Peyer's patch (tissue), 4 donors: ENCODE measurements at regions not wholly inside any gene's neighbourhood (a gene's known extent, or its start where the extent isn't known, plus 50 kb on each side); places are given as distances from the start of the nearest gene placed in this dataset.

Experiments
- POLR2A ChIP-seq, 2 donors: fragments of 450-650 bp; IDR thresholded peaks; one replicate each; pipeline ENCODE4 v1.5.1; 2017; ENCODE audit warnings: antibody characterized with exemption in 2 of 2, mild to moderate bottlenecking in 2 of 2, moderate library complexity in 2 of 2
- TF ChIP-seq, protein P1 (sequence below), 6 experiments: fragments of 450-650 bp in 4 of 6; fragments of 200-600 bp in 2 of 6; sonication (generic) in 1 of 6; IDR thresholded peaks; one replicate each; pipeline ENCODE4 v1.5.1; 2017 to 2019; ENCODE audit warnings: antibody characterized with exemption in 6 of 6, mild to moderate bottlenecking in 3 of 6, moderate library complexity in 1 of 6

GRCh38 chr15:96262097-96262496, 68.4 kb upstream of the NR2F2 start:
- TF ChIP-seq, protein P1, sequence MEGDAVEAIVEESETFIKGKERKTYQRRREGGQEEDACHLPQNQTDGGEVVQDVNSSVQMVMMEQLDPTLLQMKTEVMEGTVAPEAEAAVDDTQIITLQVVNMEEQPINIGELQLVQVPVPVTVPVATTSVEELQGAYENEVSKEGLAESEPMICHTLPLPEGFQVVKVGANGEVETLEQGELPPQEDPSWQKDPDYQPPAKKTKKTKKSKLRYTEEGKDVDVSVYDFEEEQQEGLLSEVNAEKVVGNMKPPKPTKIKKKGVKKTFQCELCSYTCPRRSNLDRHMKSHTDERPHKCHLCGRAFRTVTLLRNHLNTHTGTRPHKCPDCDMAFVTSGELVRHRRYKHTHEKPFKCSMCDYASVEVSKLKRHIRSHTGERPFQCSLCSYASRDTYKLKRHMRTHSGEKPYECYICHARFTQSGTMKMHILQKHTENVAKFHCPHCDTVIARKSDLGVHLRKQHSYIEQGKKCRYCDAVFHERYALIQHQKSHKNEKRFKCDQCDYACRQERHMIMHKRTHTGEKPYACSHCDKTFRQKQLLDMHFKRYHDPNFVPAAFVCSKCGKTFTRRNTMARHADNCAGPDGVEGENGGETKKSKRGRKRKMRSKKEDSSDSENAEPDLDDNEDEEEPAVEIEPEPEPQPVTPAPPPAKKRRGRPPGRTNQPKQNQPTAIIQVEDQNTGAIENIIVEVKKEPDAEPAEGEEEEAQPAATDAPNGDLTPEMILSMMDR (IDR thresholded peaks at IDR 0.05) = no peak
- TF ChIP-seq POLR2A (IDR thresholded peaks at IDR 0.05) = no peak
